NCI-H146 treated with DMSO at 0.1 percent for 48 hours (cell line): ENCODE measurements at regions not wholly inside any gene's neighbourhood (a gene's known extent, or its start where the extent isn't known, plus 50 kb on each side); places are given as distances from the start of the nearest gene placed in this dataset.
A peak's percentile ranks its signal among the peaks of the same experiment; 100 is the strongest.

ENCODE experiments used
- DNase-seq: peaks from one replicate; lab custom pipeline; 2025; ENCODE audit not compliant: unreplicated experiment; lab: John Stamatoyannopoulos, UW

DNA sequence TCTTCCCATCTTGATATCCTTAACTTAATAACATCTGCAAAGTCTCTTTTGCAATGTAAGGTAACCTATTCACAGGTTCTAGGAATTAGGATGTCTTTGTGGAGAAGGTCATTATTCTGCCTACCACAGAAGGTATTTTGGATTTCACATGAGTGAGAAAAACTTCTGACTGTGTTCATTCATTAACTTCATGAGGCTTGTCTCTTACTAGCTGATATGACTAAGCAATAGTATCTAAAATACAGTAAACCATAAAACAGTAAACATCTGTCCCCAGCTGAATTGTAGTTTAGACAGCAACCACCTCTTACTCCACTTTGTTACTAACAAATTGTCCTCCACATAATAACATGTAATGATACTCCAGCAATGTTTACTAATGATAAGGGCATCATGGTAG is 198.1 kb downstream of the SEC23A start:
- DNase-seq = no peak

- DNase-seq = peak; percentile 45
Observed at GRCh38 chr14:38901791-38902190, 201.2 kb downstream of the SEC23A start.

DNA sequence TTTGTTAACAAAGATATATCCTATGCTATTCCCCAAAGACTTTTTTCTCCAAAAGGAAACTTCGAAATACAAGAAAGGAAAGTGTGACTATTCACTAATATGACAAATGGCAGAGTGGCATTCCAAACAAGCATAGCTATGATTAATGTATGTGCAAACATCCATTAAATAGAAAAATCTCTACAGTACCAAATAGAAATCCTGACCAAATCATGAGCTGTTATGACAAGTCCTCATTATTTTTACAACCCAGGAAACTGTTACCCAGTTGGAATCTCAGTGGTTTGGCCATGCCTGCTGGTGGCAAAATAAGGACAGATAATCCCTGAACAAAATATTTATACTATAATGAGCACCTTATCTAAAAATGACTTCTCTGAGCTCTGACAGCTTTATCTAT is 202.1 kb downstream of the SEC23A start:
- no peak for DNase-seq

GRCh38 chr14:38887696-38888095 is 215.3 kb downstream of the SEC23A start:
- no peak for DNase-seq

DNA sequence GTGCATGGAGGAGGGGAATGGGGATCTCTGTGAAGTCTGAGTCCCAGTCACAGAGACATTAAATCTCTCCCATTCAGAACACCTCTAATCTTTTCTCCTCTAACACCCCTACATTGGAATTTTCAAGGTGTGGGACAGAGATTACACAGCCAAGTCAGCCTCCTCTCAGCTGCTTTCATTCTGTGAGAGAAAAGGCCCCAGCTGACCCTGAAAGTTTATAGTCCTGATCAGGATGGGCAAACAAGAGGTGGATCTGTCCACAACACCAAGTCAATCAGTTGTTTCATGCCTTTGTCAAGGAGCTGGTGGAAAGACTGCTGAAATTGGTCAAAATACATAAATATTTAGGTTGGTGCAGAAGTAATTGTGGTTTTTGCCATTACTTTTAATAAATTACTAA is 218.9 kb downstream of the SEC23A start:
- DNase-seq = no peak

- DNase-seq = no peak
Observed at GRCh38 chr14:38883127-38883526, 219.9 kb downstream of the SEC23A start.

DNA sequence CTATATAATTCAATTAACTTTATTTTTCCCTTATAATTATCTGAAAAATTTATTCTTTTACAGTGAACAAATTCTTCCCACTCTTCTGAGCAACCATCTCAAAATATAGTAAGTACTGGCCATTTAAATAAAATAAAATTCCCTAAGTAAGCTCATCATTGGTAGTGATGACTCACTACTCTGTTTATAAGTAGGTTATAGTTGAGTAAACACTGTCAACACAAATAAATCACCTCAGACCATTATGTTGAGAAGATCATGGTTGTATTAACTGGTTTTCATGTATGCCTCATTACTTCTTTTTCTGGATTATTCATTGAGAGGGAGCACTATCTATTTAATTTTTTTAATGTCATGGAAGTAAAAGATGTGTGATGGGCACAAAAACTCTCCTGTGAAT is 220.5 kb downstream of the SEC23A start:
- no peak for DNase-seq

DNA sequence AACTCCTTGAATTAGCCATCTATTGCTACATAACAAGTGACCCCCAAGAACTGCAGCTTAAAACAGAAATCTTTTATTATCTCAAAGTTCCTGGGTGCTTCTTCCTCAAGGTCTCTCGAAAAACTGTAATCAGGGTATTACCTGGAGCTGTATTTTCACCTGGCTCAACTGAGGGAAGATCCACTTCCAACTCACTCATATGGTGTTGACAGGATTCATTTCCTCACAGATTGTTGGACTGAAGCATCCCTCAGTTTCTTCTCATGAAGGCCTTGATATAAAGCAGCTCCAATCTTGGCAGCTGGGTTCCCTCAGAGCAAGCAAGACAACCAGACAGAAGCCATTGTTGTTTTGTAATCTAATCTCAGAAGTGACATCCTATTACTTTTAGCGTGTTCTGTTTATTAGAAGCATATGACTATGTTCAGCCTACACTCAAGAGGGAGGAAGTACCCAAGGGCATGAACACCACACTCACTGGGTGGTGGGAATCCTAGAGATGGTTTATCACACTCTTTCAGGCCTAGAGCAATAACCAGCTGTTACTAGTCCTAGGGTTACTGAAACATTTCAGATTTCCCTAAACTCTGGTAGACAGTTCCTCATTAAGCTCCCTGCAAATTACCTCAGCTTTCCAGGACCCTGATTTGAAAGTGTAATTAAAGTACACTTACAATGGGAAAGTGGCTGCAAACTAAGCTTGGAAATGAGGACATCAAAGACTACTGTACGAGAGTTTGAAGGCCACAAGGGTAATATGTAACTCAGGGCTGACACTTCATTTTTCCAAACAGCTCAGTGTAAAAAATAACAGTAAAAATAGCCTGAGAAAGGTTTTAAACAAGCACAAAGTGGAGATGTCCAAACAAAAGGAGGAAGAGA is 222.2 kb downstream of the SEC23A start:
- DNase-seq = no peak

- DNase-seq = no peak
Observed at GRCh38 chr14:38877744-38878388, 225.2 kb downstream of the SEC23A start.

DNA sequence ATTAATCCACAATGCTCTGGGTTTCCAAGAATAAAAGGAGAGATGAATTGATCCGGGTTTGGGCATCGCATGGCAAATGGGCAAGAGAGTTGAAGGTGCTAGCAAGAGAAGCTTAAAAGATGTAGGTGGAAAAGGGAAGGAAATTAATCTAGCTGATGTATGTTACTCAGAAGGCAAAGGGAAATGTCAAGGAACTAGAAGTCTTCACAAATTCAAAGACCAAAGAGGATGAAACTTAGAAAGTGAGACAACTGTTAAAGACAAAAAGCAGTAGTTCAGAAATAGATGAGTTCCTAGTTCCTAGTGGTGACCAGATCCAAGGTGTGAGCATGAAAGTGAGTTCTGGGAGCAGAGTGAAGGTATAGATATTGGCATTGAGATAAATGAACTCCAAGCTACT is 228.3 kb downstream of the SEC23A start:
- DNase-seq = no peak

GRCh38 chr14:38873941-38874612 is 229.0 kb downstream of the SEC23A start:
- no peak for DNase-seq

- DNase-seq = no peak
Observed at GRCh38 chr14:38870296-38870836, 232.7 kb downstream of the SEC23A start.

- peak; percentile 45 for DNase-seq
Observed at GRCh38 chr14:38868399-38869290, 234.4 kb downstream of the SEC23A start.

DNA sequence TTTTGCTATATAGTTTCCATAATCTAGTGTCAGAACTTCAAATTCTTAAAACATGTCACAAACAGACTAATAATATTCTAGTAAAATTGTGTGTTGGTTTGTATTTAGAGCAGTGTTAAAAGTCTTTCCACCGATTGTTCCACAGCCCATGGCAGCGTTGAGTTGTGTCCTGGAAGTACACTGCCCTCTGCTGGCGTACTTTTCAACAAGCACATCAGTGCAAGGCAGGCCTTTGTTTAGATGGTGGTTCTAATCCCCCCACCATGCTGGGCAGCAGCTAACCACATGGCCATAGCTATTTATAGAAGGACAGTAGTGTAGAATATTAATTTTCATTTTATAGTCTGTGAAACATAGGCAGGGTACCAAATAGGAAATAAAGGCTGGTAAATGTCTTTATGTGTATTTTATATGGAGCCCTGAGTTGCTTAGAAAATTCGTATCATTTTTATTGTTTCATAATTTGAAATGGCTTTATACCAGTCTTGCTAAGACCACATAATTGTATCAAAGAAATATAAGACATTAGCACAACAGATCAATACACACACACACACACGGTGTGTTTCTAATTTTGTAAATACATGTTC is 235.4 kb downstream of the SEC23A start:
- peak; percentile 67 for DNase-seq

- peak; percentile 35 for DNase-seq
Observed at GRCh38 chr14:38866461-38866860, 236.6 kb downstream of the SEC23A start.

GRCh38 chr14:38862366-38862765 is 240.7 kb downstream of the SEC23A start:
- DNase-seq = no peak

DNA sequence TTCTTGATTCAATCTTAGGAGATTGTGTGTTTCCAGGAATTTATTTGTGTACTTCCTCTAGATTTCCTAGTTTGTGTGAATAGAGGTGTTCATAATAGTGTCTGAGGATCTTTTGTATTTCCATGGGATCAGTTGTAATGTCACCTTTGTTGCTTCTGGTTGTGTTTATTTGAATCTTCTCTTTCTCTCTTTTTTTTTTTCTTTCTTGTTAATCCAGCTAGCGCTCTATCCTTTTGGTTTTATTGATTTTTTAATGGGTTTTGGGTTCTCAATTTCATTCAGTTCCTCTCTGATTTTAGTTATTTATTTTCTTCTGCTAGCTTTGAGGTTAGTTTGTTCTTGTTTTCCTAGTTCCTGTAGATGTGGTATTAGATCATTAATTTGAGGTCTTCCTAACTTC is 242.5 kb downstream of the SEC23A start:
- DNase-seq = no peak

DNA sequence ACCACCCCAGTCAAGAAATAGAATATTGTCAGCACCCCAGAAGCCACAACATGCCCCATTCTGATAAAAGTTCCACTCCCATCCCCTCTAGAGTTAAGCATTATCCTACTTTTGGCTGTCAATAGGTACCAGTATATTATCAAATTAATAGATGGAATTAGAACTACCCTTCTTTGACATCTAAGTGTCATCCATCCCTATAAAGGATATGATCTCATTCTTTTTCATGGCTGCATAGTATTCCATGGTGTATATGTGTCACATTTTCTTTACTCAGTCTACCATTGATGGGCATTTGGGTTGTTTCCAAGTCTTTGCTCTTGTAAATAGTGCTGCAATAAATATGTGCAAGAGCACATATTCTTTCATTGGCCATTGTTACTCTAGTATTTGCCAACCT is 246.2 kb downstream of the SEC23A start:
- DNase-seq = no peak

GRCh38 chr14:38855513-38855912 is 247.5 kb downstream of the SEC23A start:
- no peak for DNase-seq

DNA sequence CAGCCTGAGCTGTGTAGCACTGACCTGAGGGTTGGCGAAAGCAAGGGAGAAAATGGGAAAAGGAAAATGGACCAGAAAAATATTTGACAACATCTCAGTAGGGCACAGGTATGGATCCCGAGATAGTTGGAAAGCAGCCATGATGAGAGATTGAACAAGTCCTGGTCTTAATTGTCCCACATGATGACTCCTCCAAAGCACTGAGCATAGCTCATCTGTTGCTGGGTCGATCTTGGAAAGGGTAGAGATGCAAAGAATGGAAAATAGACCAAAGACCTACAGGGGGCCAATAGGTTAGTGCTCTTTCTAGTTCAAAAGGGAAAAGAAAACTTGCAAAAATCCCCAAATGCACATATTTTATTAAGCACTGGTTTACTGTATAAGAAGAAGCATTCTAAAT is 251.9 kb downstream of the SEC23A start:
- DNase-seq = no peak
